Esophagus muscularis mucosa (tissue), 3 donors: ENCODE measurements at regions not wholly inside any gene's neighbourhood (a gene's known extent, or its start where the extent isn't known, plus 50 kb on each side); places are given as distances from the start of the nearest gene placed in this dataset.

Experiments used
- CTCF ChIP-seq, 3 experiments: fragments of 200-600 bp in 2 of 3; fragments of 450-650 bp in 1 of 3; sonication (generic) in 2 of 3; IDR thresholded peaks; one replicate each; pipeline ENCODE4 v1.5.1; 2017 to 2019; ENCODE audit warnings: antibody characterized with exemption in 3 of 3, mild to moderate bottlenecking in 2 of 3, moderate library complexity in 1 of 3
- POLR2A ChIP-seq: fragments of 450-650 bp; IDR thresholded peaks from one replicate; pipeline ENCODE4 v1.6.1; 2017; ENCODE audit warnings: antibody characterized with exemption, moderate library complexity, mild to moderate bottlenecking, low read depth
- POLR2AphosphoS5 ChIP-seq, 2 donors: sonication (generic); formaldehyde crosslinking; IDR thresholded peaks; one replicate each; pipeline ENCODE4 v1.6.1; 2017; ENCODE audit warnings: antibody characterized with exemption in 2 of 2

GRCh38 chr10:130392031-130392430, 255.8 kb downstream of the GLRX3 start:
- TF ChIP-seq CTCF (IDR thresholded peaks at IDR 0.05) (no peak), POLR2AphosphoS5 (IDR thresholded peaks at IDR 0.05) (no peak), POLR2A (no peak)
